ENCODE measurements at regions not wholly inside any gene's neighbourhood (a gene's known extent, or its start where the extent isn't known, plus 50 kb on each side); places are given as distances from the start of the nearest gene placed in this dataset.

- no peaks in the 10 kb centered on the region for H3K9me3 ChIP-seq (replicated peaks; ENCODE audit: control insufficient read depth, insufficient read depth, low read length)
- no TSS peak for BruUV-seq (replicated peaks)
- TF ChIP-seq FOS (IDR thresholded peaks at IDR 0.05; ENCODE audit: borderline replicate concordance, insufficient read depth, low read length) = no peak
- TF ChIP-seq POLR2AphosphoS5 (IDR thresholded peaks at IDR 0.05; ENCODE audit: insufficient read depth, low read depth, low read length) = no peak
- TF ChIP-seq, protein P1, sequence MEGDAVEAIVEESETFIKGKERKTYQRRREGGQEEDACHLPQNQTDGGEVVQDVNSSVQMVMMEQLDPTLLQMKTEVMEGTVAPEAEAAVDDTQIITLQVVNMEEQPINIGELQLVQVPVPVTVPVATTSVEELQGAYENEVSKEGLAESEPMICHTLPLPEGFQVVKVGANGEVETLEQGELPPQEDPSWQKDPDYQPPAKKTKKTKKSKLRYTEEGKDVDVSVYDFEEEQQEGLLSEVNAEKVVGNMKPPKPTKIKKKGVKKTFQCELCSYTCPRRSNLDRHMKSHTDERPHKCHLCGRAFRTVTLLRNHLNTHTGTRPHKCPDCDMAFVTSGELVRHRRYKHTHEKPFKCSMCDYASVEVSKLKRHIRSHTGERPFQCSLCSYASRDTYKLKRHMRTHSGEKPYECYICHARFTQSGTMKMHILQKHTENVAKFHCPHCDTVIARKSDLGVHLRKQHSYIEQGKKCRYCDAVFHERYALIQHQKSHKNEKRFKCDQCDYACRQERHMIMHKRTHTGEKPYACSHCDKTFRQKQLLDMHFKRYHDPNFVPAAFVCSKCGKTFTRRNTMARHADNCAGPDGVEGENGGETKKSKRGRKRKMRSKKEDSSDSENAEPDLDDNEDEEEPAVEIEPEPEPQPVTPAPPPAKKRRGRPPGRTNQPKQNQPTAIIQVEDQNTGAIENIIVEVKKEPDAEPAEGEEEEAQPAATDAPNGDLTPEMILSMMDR (IDR thresholded peaks at IDR 0.05; ENCODE audit: extremely low read depth in 1 of 2, insufficient read depth in 1 of 2, low read depth in 1 of 2, low read length in 2 of 2) = no peak
- TF ChIP-seq EZH2 (IDR thresholded peaks at IDR 0.05; ENCODE audit: borderline replicate concordance, low read depth, low read length, severe bottlenecking) = no peak
- no peak for TF ChIP-seq POLR2A (IDR thresholded peaks at IDR 0.05; ENCODE audit: low read depth, low read length)
- TF ChIP-seq MYC (IDR thresholded peaks at IDR 0.05; ENCODE audit: low read depth, low read length) = no peak
- no peak for TF ChIP-seq GATA2 (IDR thresholded peaks at IDR 0.05; ENCODE audit: insufficient read depth, insufficient read length, low read depth, low read length)
- no peak for TF ChIP-seq JUN (IDR thresholded peaks at IDR 0.05; ENCODE audit: borderline replicate concordance, insufficient read depth, insufficient read length, low read depth)
- no peak for TF ChIP-seq MAX (IDR thresholded peaks at IDR 0.05; ENCODE audit: insufficient read depth, insufficient read length)
- POLR2A ChIA-PET = no interaction called here
- no peaks in the 10 kb centered on the region for H4K20me1 ChIP-seq (replicated peaks; ENCODE audit: control insufficient read depth, extremely low read depth, insufficient read depth, low read length)
- H3K27ac ChIP-seq (ENCODE audit: insufficient read depth, low read depth, low read length) = no peak overlapping the region
- DNase-seq (ENCODE audit: low read depth, low spot score) (no peak), FAIRE-seq (no peak)
- no peak overlapping the region for H3K4me2 ChIP-seq (ENCODE audit: insufficient read depth, low read length)
- H3K79me2 ChIP-seq (ENCODE audit: control insufficient read depth, insufficient read depth, low read length) = no peaks in the 10 kb centered on the region
- H3K36me3 ChIP-seq (ENCODE audit: control insufficient read depth in 2 of 2, extremely low read depth in 1 of 2, insufficient read depth in 2 of 2, low read length in 2 of 2) = no peaks in the 10 kb centered on the region
- no peaks in the 10 kb centered on the region for H3K9me1 ChIP-seq (replicated peaks; ENCODE audit: control insufficient read depth, extremely low read depth, insufficient read depth, low read length)
- H3K27me3 ChIP-seq (ENCODE audit: control insufficient read depth in 2 of 2, insufficient read depth in 2 of 2, low read length in 2 of 2) = no peaks in the 10 kb centered on the region
- no peak overlapping the region for H3K4me3 ChIP-seq (replicated peaks in 1 of 3; ENCODE audit: insufficient read depth in 1 of 3, low read depth in 1 of 3, low read length in 3 of 3)
- intact Hi-C loops (cut with micrococcal nuclease) = no loop called here
- no peaks in the 10 kb centered on the region for H3K4me1 ChIP-seq (ENCODE audit: control insufficient read depth, extremely low read depth, insufficient read depth, low read length)
- no peak overlapping the region for H3K9ac ChIP-seq (replicated peaks; ENCODE audit: extremely low read depth, insufficient read depth, low read length)
- CTCF ChIA-PET = no interaction called here
- dilution Hi-C loops (cut with MboI; ENCODE audit: extremely low pct_ligation_motif_present, low sequenced_read_pairs) = no loop called here
- H2AFZ ChIP-seq (ENCODE audit: low read depth, low read length) = no peak overlapping the region
Observed at GRCh38 chr1:195909061-195909460, 699.2 kb downstream of the KCNT2 start.
